HEK293 (cell line): ENCODE measurements at regions not wholly inside any gene's neighbourhood (a gene's known extent, or its start where the extent isn't known, plus 50 kb on each side); places are given as distances from the start of the nearest gene placed in this dataset.

Source experiments
- CTCF ChIP-seq: fragments of 450-650 bp; formaldehyde crosslinking; IDR thresholded peaks from 2 replicates; pipeline ENCODE4 v1.5.1; 2016; ENCODE audit warnings: missing biosample characterization, missing genetic modification characterization
- REST ChIP-seq: fragments of 450-650 bp; formaldehyde crosslinking; IDR thresholded peaks from 2 replicates; pipeline ENCODE4 v1.5.1; 2016; ENCODE audit warnings: missing biosample characterization, missing genetic modification characterization
- YY1 ChIP-seq: fragments of 450-650 bp; formaldehyde crosslinking; IDR thresholded peaks from 2 replicates; pipeline ENCODE4 v1.5.1; 2018; ENCODE audit warnings: missing biosample characterization, missing genetic modification characterization
- ZNF10 ChIP-seq: fragments of 450-650 bp; formaldehyde crosslinking; IDR thresholded peaks from 2 replicates; pipeline ENCODE4 v1.5.1; 2017; ENCODE audit warnings: missing biosample characterization, missing genetic modification characterization
- ZNF214 ChIP-seq: fragments of 450-650 bp; formaldehyde crosslinking; IDR thresholded peaks from 2 replicates; pipeline ENCODE4 v1.5.1; 2017; ENCODE audit warnings: missing biosample characterization, mild to moderate bottlenecking, missing genetic modification characterization, borderline replicate concordance
- ZNF501 ChIP-seq: fragments of 450-650 bp; formaldehyde crosslinking; IDR thresholded peaks from 2 replicates; pipeline ENCODE4 v1.5.1; 2016; ENCODE audit warnings: missing biosample characterization, missing genetic modification characterization
- ZNF513 ChIP-seq: fragments of 450-650 bp; IDR thresholded peaks from 2 replicates; pipeline ENCODE4 v1.5.1; 2018; ENCODE audit warnings: missing biosample characterization, missing genetic modification characterization
- ZNF747 ChIP-seq: fragments of 450-650 bp; formaldehyde crosslinking; IDR thresholded peaks from 2 replicates; pipeline ENCODE4 v1.5.1; 2016; ENCODE audit warnings: missing biosample characterization, missing genetic modification characterization
- ZSCAN16 ChIP-seq: fragments of 450-650 bp; formaldehyde crosslinking; IDR thresholded peaks from 2 replicates; pipeline ENCODE4 v1.5.1; 2016; ENCODE audit warnings: missing biosample characterization, missing genetic modification characterization

DNA sequence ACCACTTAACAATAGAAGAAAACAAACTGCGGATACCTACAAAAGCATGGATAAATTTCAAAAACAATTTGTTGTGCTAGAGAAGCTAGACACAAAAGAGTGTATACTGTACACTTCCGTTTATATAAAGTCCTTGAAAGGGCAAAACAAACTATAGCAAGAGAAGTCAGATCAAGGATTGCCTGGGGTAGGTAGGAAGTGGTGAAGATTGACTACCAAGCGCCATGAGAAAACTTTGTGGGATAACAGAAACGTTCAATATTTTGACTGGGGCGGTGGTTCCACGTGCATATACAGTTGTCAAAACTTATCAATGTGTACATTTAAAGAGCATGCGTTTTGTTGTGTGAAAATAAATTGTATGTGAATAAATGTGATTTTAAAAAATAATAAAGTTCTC lies 55.6 kb upstream of the CCL2 start:
- TF ChIP-seq ZNF513 (tag by site-specific recombination) (no peak), CTCF (tag by site-specific recombination) (no peak), ZNF501 (tag by site-specific recombination) (no peak), REST (tag by site-specific recombination) (no peak), ZNF214 (tag by site-specific recombination) (no peak), ZNF10 (no peak), ZSCAN16 (tag by site-specific recombination) (no peak), ZNF747 (tag by site-specific recombination) (no peak), YY1 (tag by site-specific recombination) (no peak)
